A549 (cell line): ENCODE measurements at regions not wholly inside any gene's neighbourhood (a gene's known extent, or its start where the extent isn't known, plus 50 kb on each side); places are given as distances from the start of the nearest gene placed in this dataset.

Experiments used
- CBX2 ChIP-seq: fragments of 200-600 bp; sonication (generic); IDR thresholded peaks from 2 replicates; pipeline ENCODE4 v1.6.1; 2016; ENCODE audit warnings: low read depth, mild to moderate bottlenecking, borderline replicate concordance
- CBX8 ChIP-seq: fragments of 200-600 bp; sonication (generic); IDR thresholded peaks from 2 replicates; pipeline ENCODE4 v1.6.1; 2016
- CEBPB ChIP-seq, 2 experiments: fragments of >200 bp in 1 of 2; sonication (Bioruptor Twin) in 1 of 2; formaldehyde crosslinking in 1 of 2; IDR thresholded peaks; 2 replicates each; pipeline ENCODE4 v1.6.1; 2012 to 2016
- CHD2 ChIP-seq: fragments of 150-350 bp; IDR thresholded peaks from 2 replicates; pipeline ENCODE4 v1.6.1; 2014; ENCODE audit warnings: low read length; ENCODE audit not compliant: partially characterized antibody
- JUNB ChIP-seq: fragments of >200 bp; sonication (Bioruptor Twin); formaldehyde crosslinking; IDR thresholded peaks from 2 replicates; pipeline ENCODE4 v1.6.1; 2016
- POLR2A ChIP-seq: IDR thresholded peaks from 2 replicates; pipeline ENCODE4 v1.6.1; 2012; ENCODE audit warnings: mild to moderate bottlenecking, low read length
- TP53 ChIP-seq: fragments of 250-450 bp; sonication (Bioruptor Pico); IDR thresholded peaks from 2 replicates; pipeline ENCODE4 v1.5.0; 2021; ENCODE audit warnings: mild to moderate bottlenecking, moderate library complexity
- TF ChIP-seq, protein P1 (sequence below): fragments of >200 bp; sonication (Bioruptor Twin); formaldehyde crosslinking; IDR thresholded peaks from 3 replicates; pipeline ENCODE4 v1.6.1; 2016
- TF ChIP-seq, protein P2 (sequence below): fragments of >200 bp; sonication (Bioruptor Twin); formaldehyde crosslinking; IDR thresholded peaks from 3 replicates; pipeline ENCODE4 v1.5.1; 2016
- TF ChIP-seq, protein P3 (sequence below): fragments of 250-450 bp; sonication (Bioruptor Pico); IDR thresholded peaks from 2 replicates; pipeline ENCODE4 v1.5.0; 2021; ENCODE audit warnings: mild to moderate bottlenecking, moderate library complexity, borderline replicate concordance
- TF ChIP-seq, protein P4 (sequence below): fragments of 200-600 bp; sonication (generic); IDR thresholded peaks from 2 replicates; pipeline ENCODE4 v1.6.1; 2016; ENCODE audit warnings: antibody characterized with exemption, mild to moderate bottlenecking, moderate library complexity
- TF ChIP-seq, protein P5 (sequence below): IDR thresholded peaks from 2 replicates; pipeline ENCODE4 v1.6.1; 2012

DNA sequence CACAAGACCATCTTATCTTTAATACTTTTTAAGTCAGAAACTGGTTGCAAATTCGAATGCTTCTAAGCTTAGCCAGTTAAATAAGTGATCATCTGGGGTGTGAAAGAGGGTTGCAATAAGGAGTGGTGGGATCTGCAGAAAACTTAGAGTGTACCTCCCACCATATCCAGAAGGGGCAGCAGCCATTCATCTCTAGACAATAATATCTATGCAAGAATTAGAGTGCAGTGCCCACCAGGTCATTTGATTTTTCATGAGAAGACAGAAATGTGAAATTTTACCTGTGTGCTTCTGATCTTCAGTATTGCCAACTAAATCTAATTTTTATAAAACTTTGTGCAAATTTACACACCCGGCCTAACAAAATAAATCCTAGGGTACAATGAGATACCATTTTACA is 127.2 kb upstream of the SP4 start:
- TF ChIP-seq, protein P1, sequence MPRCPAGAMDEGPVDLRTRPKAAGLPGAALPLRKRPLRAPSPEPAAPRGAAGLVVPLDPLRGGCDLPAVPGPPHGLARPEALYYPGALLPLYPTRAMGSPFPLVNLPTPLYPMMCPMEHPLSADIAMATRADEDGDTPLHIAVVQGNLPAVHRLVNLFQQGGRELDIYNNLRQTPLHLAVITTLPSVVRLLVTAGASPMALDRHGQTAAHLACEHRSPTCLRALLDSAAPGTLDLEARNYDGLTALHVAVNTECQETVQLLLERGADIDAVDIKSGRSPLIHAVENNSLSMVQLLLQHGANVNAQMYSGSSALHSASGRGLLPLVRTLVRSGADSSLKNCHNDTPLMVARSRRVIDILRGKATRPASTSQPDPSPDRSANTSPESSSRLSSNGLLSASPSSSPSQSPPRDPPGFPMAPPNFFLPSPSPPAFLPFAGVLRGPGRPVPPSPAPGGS: no peak
- TF ChIP-seq CHD2 (no peak), CBX8 (no peak), CEBPB (IDR thresholded peaks at IDR 0.05) (no peak), CBX2 (no peak), TP53 (CRISPR knock-in tag) (no peak), POLR2A (no peak), JUNB (no peak)
- TF ChIP-seq, protein P2, sequence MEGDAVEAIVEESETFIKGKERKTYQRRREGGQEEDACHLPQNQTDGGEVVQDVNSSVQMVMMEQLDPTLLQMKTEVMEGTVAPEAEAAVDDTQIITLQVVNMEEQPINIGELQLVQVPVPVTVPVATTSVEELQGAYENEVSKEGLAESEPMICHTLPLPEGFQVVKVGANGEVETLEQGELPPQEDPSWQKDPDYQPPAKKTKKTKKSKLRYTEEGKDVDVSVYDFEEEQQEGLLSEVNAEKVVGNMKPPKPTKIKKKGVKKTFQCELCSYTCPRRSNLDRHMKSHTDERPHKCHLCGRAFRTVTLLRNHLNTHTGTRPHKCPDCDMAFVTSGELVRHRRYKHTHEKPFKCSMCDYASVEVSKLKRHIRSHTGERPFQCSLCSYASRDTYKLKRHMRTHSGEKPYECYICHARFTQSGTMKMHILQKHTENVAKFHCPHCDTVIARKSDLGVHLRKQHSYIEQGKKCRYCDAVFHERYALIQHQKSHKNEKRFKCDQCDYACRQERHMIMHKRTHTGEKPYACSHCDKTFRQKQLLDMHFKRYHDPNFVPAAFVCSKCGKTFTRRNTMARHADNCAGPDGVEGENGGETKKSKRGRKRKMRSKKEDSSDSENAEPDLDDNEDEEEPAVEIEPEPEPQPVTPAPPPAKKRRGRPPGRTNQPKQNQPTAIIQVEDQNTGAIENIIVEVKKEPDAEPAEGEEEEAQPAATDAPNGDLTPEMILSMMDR: no peak; the same call in 2 of the 3 replicates
- TF ChIP-seq, protein P3, sequence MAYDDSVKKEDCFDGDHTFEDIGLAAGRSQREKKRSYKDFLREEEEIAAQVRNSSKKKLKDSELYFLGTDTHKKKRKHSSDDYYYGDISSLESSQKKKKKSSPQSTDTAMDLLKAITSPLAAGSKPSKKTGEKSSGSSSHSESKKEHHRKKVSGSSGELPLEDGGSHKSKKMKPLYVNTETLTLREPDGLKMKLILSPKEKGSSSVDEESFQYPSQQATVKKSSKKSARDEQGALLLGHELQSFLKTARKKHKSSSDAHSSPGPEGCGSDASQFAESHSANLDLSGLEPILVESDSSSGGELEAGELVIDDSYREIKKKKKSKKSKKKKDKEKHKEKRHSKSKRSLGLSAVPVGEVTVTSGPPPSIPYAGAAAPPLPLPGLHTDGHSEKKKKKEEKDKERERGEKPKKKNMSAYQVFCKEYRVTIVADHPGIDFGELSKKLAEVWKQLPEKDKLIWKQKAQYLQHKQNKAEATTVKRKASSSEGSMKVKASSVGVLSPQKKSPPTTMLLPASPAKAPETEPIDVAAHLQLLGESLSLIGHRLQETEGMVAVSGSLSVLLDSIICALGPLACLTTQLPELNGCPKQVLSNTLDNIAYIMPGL (CRISPR knock-in tag): no peak
- TF ChIP-seq, protein P4, sequence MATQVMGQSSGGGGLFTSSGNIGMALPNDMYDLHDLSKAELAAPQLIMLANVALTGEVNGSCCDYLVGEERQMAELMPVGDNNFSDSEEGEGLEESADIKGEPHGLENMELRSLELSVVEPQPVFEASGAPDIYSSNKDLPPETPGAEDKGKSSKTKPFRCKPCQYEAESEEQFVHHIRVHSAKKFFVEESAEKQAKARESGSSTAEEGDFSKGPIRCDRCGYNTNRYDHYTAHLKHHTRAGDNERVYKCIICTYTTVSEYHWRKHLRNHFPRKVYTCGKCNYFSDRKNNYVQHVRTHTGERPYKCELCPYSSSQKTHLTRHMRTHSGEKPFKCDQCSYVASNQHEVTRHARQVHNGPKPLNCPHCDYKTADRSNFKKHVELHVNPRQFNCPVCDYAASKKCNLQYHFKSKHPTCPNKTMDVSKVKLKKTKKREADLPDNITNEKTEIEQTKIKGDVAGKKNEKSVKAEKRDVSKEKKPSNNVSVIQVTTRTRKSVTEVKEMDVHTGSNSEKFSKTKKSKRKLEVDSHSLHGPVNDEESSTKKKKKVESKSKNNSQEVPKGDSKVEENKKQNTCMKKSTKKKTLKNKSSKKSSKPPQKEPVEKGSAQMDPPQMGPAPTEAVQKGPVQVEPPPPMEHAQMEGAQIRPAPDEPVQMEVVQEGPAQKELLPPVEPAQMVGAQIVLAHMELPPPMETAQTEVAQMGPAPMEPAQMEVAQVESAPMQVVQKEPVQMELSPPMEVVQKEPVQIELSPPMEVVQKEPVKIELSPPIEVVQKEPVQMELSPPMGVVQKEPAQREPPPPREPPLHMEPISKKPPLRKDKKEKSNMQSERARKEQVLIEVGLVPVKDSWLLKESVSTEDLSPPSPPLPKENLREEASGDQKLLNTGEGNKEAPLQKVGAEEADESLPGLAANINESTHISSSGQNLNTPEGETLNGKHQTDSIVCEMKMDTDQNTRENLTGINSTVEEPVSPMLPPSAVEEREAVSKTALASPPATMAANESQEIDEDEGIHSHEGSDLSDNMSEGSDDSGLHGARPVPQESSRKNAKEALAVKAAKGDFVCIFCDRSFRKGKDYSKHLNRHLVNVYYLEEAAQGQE: no peak
- TF ChIP-seq, protein P5, sequence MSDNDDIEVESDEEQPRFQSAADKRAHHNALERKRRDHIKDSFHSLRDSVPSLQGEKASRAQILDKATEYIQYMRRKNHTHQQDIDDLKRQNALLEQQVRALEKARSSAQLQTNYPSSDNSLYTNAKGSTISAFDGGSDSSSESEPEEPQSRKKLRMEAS: no peak
